ENCODE measurements at regions not wholly inside any gene's neighbourhood (a gene's known extent, or its start where the extent isn't known, plus 50 kb on each side); places are given as distances from the start of the nearest gene placed in this dataset.
"Not testable (repeated sequence)": the region's sequence is repeated elsewhere in the genome, so short reads cannot be mapped to it uniquely, and the experiment has no call there.

- no peak overlapping the region for H3K27ac ChIP-seq (ENCODE audit: poor library complexity, severe bottlenecking)
- TF ChIP-seq, protein P1, sequence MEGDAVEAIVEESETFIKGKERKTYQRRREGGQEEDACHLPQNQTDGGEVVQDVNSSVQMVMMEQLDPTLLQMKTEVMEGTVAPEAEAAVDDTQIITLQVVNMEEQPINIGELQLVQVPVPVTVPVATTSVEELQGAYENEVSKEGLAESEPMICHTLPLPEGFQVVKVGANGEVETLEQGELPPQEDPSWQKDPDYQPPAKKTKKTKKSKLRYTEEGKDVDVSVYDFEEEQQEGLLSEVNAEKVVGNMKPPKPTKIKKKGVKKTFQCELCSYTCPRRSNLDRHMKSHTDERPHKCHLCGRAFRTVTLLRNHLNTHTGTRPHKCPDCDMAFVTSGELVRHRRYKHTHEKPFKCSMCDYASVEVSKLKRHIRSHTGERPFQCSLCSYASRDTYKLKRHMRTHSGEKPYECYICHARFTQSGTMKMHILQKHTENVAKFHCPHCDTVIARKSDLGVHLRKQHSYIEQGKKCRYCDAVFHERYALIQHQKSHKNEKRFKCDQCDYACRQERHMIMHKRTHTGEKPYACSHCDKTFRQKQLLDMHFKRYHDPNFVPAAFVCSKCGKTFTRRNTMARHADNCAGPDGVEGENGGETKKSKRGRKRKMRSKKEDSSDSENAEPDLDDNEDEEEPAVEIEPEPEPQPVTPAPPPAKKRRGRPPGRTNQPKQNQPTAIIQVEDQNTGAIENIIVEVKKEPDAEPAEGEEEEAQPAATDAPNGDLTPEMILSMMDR (IDR thresholded peaks at IDR 0.05; ENCODE audit: poor library complexity, severe bottlenecking): peak; percentile 32
- no peak for DNase-seq (ENCODE audit: low spot score)
Measured at GRCh38 chr1:38152351-38153065, 105.9 kb upstream of the POU3F1 start.

GRCh38 chr1:38151399-38151798 lies 104.8 kb upstream of the POU3F1 start:
- Histone ChIP-seq H3K9me3 (ENCODE audit: severe bottlenecking) (no peaks in the 10 kb centered on the region), H3K4me1 (ENCODE audit: insufficient read depth, poor library complexity, severe bottlenecking) (no peaks in the 10 kb centered on the region), H3K27ac (ENCODE audit: poor library complexity, severe bottlenecking) (no peak overlapping the region), H3K36me3 (ENCODE audit: low read depth) (no peaks in the 10 kb centered on the region), H3K27me3 (ENCODE audit: insufficient read depth, poor library complexity, severe bottlenecking) (no peaks in the 10 kb centered on the region), H3K4me3 (ENCODE audit: severe bottlenecking) (no peak overlapping the region)
- TF ChIP-seq, protein P1 (IDR thresholded peaks at IDR 0.05; ENCODE audit: poor library complexity, severe bottlenecking): no peak
- no peak for DNase-seq (ENCODE audit: low spot score)
- no peak for ATAC-seq (ENCODE audit: low read depth)

More at GRCh38 chr1:38152351-38153065, 105.9 kb upstream of the POU3F1 start:
- no peaks in the 10 kb centered on the region for H3K27me3 ChIP-seq (ENCODE audit: insufficient read depth, poor library complexity, severe bottlenecking)
- no peaks in the 10 kb centered on the region for H3K36me3 ChIP-seq (ENCODE audit: low read depth)
- H3K4me1 ChIP-seq (ENCODE audit: insufficient read depth, poor library complexity, severe bottlenecking): no peaks in the 10 kb centered on the region
- H3K9me3 ChIP-seq (ENCODE audit: severe bottlenecking): no peaks in the 10 kb centered on the region
- peak; percentile 67 for ATAC-seq (ENCODE audit: low read depth)
- no peak overlapping the region for H3K4me3 ChIP-seq (ENCODE audit: severe bottlenecking)

- DNase-seq (ENCODE audit: low spot score); H3K4me3 ChIP-seq (ENCODE audit: severe bottlenecking): not testable (repeated sequence)
Measured at GRCh38 chr1:38146079-38146478, 99.5 kb upstream of the POU3F1 start.

DNA sequence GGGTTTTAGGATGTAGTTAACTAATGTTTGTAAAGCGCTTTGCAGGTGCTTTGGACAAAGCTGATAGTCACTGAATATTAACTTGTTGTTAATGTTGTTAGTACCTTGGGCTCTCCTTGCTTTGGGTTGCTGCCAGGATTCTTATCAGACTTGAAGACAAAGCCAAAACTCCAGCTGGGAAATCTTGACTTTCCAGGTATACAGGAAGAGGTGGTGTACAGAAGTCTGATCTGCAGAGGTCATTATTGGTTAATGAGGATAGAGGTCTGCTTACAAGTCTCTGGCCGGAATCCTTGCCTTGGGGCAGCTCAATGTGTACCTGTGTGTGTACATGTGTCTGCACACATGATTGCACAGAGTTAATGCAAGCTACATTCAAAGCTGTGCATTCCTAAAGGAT lies 96.0 kb upstream of the POU3F1 start:
- no peaks in the 10 kb centered on the region for H3K36me3 ChIP-seq (ENCODE audit: low read depth)
- no peaks in the 10 kb centered on the region for H3K27me3 ChIP-seq (ENCODE audit: insufficient read depth, poor library complexity, severe bottlenecking)
- no peak overlapping the region for H3K27ac ChIP-seq (ENCODE audit: poor library complexity, severe bottlenecking)
- no peak overlapping the region for H3K4me3 ChIP-seq (ENCODE audit: severe bottlenecking)
- peaks cover 13% of the 10 kb centered on the region for H3K4me1 ChIP-seq (ENCODE audit: insufficient read depth, poor library complexity, severe bottlenecking)
- ATAC-seq (ENCODE audit: low read depth): no peak
- no peaks in the 10 kb centered on the region for H3K9me3 ChIP-seq (ENCODE audit: severe bottlenecking)
- TF ChIP-seq, protein P1 (IDR thresholded peaks at IDR 0.05; ENCODE audit: poor library complexity, severe bottlenecking): no peak
- no peak for DNase-seq (ENCODE audit: low spot score)

More at GRCh38 chr1:38146079-38146478, 99.5 kb upstream of the POU3F1 start:
- not testable (repeated sequence) for ATAC-seq (ENCODE audit: low read depth); H3K36me3 ChIP-seq (ENCODE audit: low read depth); H3K9me3 ChIP-seq (ENCODE audit: severe bottlenecking); H3K27ac ChIP-seq (ENCODE audit: poor library complexity, severe bottlenecking); H3K4me1 ChIP-seq (ENCODE audit: insufficient read depth, poor library complexity, severe bottlenecking); H3K27me3 ChIP-seq (ENCODE audit: insufficient read depth, poor library complexity, severe bottlenecking)

- TF ChIP-seq, protein P1 (IDR thresholded peaks at IDR 0.05; ENCODE audit: poor library complexity, severe bottlenecking): no peak
- Histone ChIP-seq H3K9me3 (ENCODE audit: severe bottlenecking) (no peaks in the 10 kb centered on the region), H3K4me3 (ENCODE audit: severe bottlenecking) (no peak overlapping the region), H3K36me3 (ENCODE audit: low read depth) (no peaks in the 10 kb centered on the region), H3K27ac (ENCODE audit: poor library complexity, severe bottlenecking) (no peak overlapping the region), H3K27me3 (ENCODE audit: insufficient read depth, poor library complexity, severe bottlenecking) (no peaks in the 10 kb centered on the region), H3K4me1 (ENCODE audit: insufficient read depth, poor library complexity, severe bottlenecking) (peaks cover 22% of the 10 kb centered on the region)
- ATAC-seq (ENCODE audit: low read depth): no peak
- DNase-seq (ENCODE audit: low spot score): no peak
Measured at GRCh38 chr1:38141483-38141882, 94.9 kb upstream of the POU3F1 start.

Measured in RWPE2 (cell line).